ENCODE measurements at regions not wholly inside any gene's neighbourhood (a gene's known extent, or its start where the extent isn't known, plus 50 kb on each side); places are given as distances from the start of the nearest gene placed in this dataset.
"Not testable (repeated sequence)": the region's sequence is repeated elsewhere in the genome, so short reads cannot be mapped to it uniquely, and the experiment has no call there.

GRCh38 chr3:22661121-22661700, 541.9 kb upstream of the UBE2E2 start:
- no peak for DNase-seq (ENCODE audit: extremely low read depth in 1 of 11, low read depth in 9 of 11, low spot score in 4 of 11)

- DNase-seq (ENCODE audit: extremely low read depth in 1 of 11, low read depth in 9 of 11, low spot score in 4 of 11) = no peak
Observed at GRCh38 chr3:22665528-22665927, 537.6 kb upstream of the UBE2E2 start.

DNA sequence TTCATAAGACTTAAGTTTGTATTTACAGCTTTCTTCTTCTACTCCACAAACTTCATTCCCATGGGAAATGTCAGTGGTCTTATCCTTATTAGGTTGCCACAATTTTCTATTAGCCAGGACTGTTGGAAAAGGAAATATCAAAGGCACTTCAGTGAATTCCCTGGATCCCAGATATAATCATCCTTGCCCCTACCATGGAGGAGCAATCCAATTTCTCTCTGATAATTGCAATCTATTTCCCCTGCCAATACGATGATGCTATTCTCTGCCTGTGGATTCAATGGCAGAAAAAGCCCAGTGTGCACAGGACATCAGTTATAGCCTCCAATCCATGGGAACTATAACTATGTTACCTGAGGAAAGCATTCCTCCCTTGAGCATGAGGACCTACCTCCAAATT, 536.4 kb upstream of the UBE2E2 start:
- DNase-seq (ENCODE audit: extremely low read depth in 1 of 11, low read depth in 9 of 11, low spot score in 4 of 11) = no peak

DNA sequence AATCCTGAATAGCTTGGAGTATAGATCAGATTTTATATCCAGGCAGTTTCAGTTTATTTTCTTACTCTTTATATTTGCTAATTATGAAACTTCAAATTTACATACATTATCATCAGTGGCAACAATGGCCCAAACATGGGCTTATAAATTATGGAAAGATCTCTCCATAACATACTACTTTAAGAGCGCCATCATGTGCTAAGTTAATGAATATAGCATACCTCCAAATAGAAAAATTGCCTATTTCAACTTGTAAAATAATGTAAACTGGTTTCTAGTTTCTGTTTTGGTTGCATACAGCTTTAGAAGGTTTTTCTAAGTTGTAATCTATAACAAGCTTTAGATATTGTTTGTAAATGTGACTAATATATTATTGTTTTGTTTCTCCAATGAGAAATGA, 531.3 kb upstream of the UBE2E2 start:
- DNase-seq (ENCODE audit: extremely low read depth in 1 of 11, low read depth in 9 of 11, low spot score in 4 of 11) = no peak

GRCh38 chr3:22684739-22685138, 518.4 kb upstream of the UBE2E2 start:
- DNase-seq (ENCODE audit: extremely low read depth in 1 of 11, low read depth in 9 of 11, low spot score in 4 of 11) = no peak

GRCh38 chr3:22685597-22685996, 517.5 kb upstream of the UBE2E2 start:
- DNase-seq (ENCODE audit: extremely low read depth in 1 of 11, low read depth in 9 of 11, low spot score in 4 of 11) = no peak

DNA sequence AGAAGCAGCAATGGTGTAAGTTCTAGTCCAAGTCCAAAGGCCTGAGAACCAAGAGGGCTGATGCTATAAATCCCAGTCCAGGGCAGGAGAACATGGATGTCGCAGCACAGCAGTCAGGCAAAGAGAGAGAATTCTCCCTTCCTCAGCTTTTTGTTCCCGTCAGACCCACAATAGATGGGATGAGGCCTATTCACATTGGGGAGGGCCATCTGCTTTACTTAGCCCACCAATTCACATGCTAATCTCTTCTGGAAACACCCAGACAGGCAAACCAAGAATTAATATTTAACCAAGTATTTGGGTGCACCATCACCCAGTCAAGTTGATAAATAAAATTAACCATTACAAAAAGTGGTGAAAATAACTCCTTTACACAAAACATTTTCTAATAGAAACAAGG, 511.7 kb upstream of the UBE2E2 start:
- no peak for DNase-seq (ENCODE audit: extremely low read depth in 1 of 11, low read depth in 9 of 11, low spot score in 4 of 11)

DNA sequence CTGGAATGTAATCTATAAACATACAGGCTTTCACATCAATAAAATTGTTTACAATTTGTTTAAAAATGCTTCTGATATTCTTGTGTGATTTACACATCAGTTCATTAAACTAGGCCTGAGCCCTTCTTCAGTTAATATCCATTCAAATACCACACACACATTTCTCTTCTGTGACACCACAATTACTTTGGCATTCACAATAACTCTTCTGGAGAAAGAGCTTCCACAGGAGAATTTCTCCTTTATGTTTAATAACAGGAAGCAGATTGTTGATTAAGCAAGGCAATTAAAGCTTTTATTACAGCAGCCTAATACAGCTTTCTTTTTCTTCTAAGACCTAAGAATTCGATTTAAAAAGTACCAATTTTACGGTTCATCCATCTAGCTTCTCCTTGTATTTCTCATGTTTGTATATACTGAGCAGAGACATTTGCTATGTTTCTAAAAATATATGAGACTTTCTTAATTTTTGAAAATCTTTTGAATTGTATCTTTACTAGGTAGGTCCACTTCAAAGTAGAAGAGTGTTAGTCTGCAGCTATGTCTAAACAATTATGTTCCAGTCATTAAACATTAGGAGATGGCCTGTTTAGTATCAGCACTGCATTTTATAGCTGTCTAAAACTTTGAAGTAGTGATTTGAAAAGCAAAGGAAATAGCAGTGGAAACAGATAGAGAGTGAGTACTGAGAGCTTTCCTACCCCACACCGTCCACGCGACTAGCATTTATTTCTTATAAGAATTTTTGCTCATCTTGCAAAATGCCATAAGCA, 511.1 kb upstream of the UBE2E2 start:
- DNase-seq (ENCODE audit: extremely low read depth in 1 of 11, low read depth in 9 of 11, low spot score in 4 of 11) = no peak

- DNase-seq (ENCODE audit: extremely low read depth in 1 of 11, low read depth in 9 of 11, low spot score in 4 of 11) = no peak
Observed at GRCh38 chr3:22700876-22701275, 502.3 kb upstream of the UBE2E2 start.

GRCh38 chr3:22704166-22704565, 499.0 kb upstream of the UBE2E2 start:
- no peak for DNase-seq (ENCODE audit: extremely low read depth in 1 of 11, low read depth in 9 of 11, low spot score in 4 of 11)

DNA sequence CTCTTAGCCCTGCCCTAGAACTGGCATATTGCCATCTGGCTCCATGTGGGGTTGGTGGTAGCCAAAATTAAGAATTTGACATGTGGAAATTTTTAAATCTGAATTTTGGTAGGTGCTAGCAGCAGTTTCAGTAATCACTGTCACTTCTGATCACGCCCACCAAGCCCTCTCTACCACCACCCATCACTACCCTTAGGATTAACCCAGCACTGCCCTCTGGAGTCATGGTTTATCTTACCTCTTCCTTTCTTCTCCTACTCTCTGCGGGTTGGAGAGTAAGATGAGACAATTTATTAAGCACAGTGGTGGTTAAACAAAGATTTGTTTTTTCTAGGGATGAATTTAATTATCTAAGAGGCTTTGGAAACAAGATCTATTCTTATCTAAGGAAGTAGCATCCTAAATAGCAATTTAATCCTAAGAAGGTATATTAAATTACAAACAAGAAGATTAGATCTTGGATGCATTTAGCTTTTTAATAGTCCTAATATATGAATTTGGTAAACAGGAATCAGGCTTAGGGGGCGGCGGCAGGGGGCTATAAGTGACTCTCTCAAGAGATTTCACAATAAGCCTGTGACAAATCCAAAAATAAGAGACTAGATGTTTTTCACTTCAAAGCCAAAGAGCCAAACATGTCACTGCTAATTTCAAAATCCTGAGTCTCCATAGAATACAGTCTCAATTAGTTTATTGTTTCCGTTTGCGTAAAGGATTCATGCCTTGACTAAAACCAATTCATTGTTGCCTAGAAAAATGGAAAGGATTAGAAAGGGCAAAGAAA, 498.4 kb upstream of the UBE2E2 start:
- DNase-seq (ENCODE audit: extremely low read depth in 1 of 11, low read depth in 9 of 11, low spot score in 4 of 11) = no peak

DNA sequence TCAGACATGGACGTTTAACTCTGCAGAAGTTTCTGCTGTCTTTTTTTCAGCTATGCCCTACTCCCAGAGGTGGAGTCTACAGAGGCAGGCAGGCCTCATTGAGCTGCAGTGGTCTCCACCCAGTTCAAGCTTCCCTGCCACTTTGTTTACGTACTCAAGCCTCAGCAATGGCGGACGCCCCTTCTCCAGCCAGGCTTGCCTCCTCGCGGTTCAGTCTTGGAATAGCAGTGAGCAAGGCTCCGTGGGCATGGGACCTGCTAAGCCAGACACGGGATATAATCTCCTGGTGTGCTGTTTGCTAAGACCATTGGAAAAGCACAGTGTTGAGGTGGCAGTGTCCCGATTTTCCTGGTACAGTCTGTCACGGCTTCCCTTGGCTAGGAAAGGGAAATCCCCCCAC, 496.2 kb upstream of the UBE2E2 start:
- DNase-seq (ENCODE audit: extremely low read depth in 1 of 11, low read depth in 9 of 11, low spot score in 4 of 11) = not testable (repeated sequence)

- DNase-seq (ENCODE audit: extremely low read depth in 1 of 11, low read depth in 9 of 11, low spot score in 4 of 11) = no peak
Observed at GRCh38 chr3:22713936-22714335, 489.2 kb upstream of the UBE2E2 start.

GRCh38 chr3:22714749-22715148, 488.4 kb upstream of the UBE2E2 start:
- no peak for DNase-seq (ENCODE audit: extremely low read depth in 1 of 11, low read depth in 9 of 11, low spot score in 4 of 11)

DNA sequence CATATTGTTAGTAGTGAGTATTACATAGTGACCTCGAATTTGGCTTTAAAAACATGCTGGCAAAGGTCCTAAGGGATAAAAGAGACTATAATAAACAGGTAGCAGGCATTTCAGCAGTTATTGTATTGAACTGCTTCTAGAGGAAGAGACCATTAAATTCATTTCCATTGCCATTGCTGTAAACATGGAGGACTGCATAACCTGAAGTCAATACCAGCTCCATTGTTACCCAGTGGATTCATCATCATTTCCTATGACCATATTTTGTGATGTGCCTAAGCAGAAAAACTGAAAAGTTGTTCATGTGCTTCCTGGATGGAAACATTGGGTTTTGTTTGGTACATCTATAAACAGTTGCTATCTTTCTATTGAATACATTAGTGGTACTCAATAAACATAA, 482.5 kb upstream of the UBE2E2 start:
- no peak for DNase-seq (ENCODE audit: extremely low read depth in 1 of 11, low read depth in 9 of 11, low spot score in 4 of 11)

DNA sequence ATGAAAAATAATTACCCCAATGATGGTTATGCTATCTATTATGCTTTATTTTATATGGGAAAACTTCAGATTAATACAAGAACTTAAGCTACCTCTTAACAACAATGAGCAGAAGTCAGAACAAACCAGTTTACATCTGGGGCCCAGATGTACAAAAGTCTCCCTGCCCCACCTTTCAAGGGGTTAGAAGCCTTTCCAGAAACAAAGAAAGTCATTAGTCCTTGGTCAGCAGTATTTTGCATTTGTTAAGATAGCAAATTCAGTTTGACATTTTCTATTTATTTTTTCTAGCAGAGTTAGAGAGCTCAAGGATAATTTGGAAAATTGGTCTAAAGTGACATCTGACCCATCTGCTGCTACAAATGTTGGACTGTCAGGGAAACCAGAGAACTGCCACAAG, 478.7 kb upstream of the UBE2E2 start:
- DNase-seq (ENCODE audit: extremely low read depth in 1 of 11, low read depth in 9 of 11, low spot score in 4 of 11) = no peak

- DNase-seq (ENCODE audit: extremely low read depth in 1 of 11, low read depth in 9 of 11, low spot score in 4 of 11) = no peak
Observed at GRCh38 chr3:22728406-22728805, 474.7 kb upstream of the UBE2E2 start.

DNA sequence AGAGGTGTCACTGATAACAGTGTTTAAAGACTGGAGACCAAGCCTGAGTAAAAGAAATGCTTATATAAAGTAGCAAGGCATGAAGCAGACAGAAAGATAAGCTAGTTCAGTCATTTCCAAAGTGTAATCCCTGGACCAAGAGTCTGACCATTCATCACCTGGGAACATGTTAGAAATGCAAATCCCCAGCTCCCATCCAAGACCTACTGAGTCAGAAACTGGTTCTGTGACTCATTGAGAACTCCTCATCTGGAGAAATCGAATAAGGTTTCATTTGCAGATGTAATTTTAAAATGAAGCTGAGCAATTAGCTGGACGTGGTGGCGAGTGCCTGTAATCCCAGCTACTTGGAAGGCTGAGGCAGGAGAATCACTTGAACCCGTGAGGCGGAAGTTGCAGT, 473.9 kb upstream of the UBE2E2 start:
- no peak for DNase-seq (ENCODE audit: extremely low read depth in 1 of 11, low read depth in 9 of 11, low spot score in 4 of 11)

DNA sequence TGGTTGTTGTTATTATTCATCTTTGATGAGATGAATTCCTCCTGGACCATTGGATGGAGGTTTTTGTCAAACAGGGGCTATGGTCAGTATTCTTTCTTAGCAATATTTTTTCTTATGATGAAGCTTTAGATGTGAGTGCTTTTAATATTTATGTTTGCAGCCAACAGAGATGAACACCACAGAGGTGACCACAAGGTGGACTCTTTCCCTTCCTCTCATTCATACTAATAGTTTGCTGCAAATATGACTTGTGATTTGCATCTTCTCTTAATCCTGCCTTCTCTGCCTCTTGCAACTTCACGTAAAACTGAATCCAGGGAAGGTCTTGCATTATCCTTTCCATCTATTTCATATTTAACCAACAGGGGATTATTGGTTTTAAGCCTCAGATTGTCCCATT, 473.1 kb upstream of the UBE2E2 start:
- DNase-seq (ENCODE audit: extremely low read depth in 1 of 11, low read depth in 9 of 11, low spot score in 4 of 11) = no peak

- DNase-seq (ENCODE audit: extremely low read depth in 1 of 11, low read depth in 9 of 11, low spot score in 4 of 11) = no peak
Observed at GRCh38 chr3:22730701-22731100, 472.4 kb upstream of the UBE2E2 start.
